ENCODE measurements at regions not wholly inside any gene's neighbourhood (a gene's known extent, or its start where the extent isn't known, plus 50 kb on each side); places are given as distances from the start of the nearest gene placed in this dataset.
A peak's percentile ranks its signal among the peaks of the same experiment; 100 is the strongest.

GRCh38 chr7:82594665-82595064, 151.1 kb upstream of the CACNA2D1 start:
- H3K4me3 ChIP-seq, result no peak overlapping the region
- H3K4me2 ChIP-seq, result peak overlapping the region; percentile 26; the same call in 1 of the 3 replicates
- POLR2A ChIA-PET, result no interaction called here
- TF ChIP-seq FOSL2 (IDR thresholded peaks at IDR 0.05), result no peak
- TF ChIP-seq FOSL2 (CRISPR knock-in tag; IDR thresholded peaks at IDR 0.05), result no peak
- TF ChIP-seq SMC3 (IDR thresholded peaks at IDR 0.05), result no peak
- no peak for TF ChIP-seq PHF8 (IDR thresholded peaks at IDR 0.05; ENCODE audit: borderline replicate concordance, low read depth)
- no peak for TF ChIP-seq CTCF (IDR thresholded peaks at IDR 0.05)
- no peak for TF ChIP-seq CBX2 (IDR thresholded peaks at IDR 0.05; ENCODE audit: borderline replicate concordance, low read depth)
- no peak for TF ChIP-seq SREBF2 (IDR thresholded peaks at IDR 0.05)
- no peak for TF ChIP-seq FOXS1 (CRISPR knock-in tag; IDR thresholded peaks at IDR 0.05)
- no peak for TF ChIP-seq TP53 (CRISPR knock-in tag; IDR thresholded peaks at IDR 0.05)
- no peak for TF ChIP-seq RCOR1 (IDR thresholded peaks at IDR 0.05; ENCODE audit: low read depth, low read length)
- no peak overlapping the region for H3K27ac ChIP-seq
- DNase-seq (ENCODE audit: low read depth in 1 of 2, low spot score in 1 of 2) (no peak), ATAC-seq (no peak), FAIRE-seq (no peak)
- H3K9me3 ChIP-seq, result no peaks in the 10 kb centered on the region
- 75% methylated on average over 6 of the region's 6 CpGs for WGBS (ENCODE audit: missing lambda C conversion rate)
- H3K4me1 ChIP-seq, result peaks cover 13% of the 10 kb centered on the region; the same call in 2 of the 3 replicates
- CTCF ChIA-PET, result interaction anchor here (0.8 to 1.3 kb wide), 3 partner anchors 9 to 113 kb away, joined by 3 to 4 read pairs (median 3); no protein-coding TSS in a partner anchor

- H3K27ac ChIP-seq, result no peak overlapping the region
- ATAC-seq, result no peak
- WGBS (ENCODE audit: missing lambda C conversion rate), result 57% methylated on average over 3 of the region's 3 CpGs
- CTCF ChIA-PET, result interaction anchor here (0.6 to 1.3 kb wide), 3 partner anchors 9 to 561 kb away, joined by 3 read pairs; no protein-coding TSS in a partner anchor
- H3K4me2 ChIP-seq, result no peak overlapping the region
- TF ChIP-seq ELK1 (IDR thresholded peaks at IDR 0.05; ENCODE audit: low read depth, low read length), result no peak
- no peak for TF ChIP-seq POLR2AphosphoS2 (conservative IDR thresholded peaks at IDR 0.05; ENCODE audit: low read length)
- no peak for TF ChIP-seq HOXA7 (CRISPR knock-in tag; IDR thresholded peaks at IDR 0.05)
- TF ChIP-seq BCL3 (IDR thresholded peaks at IDR 0.05), result no peak
- TF ChIP-seq KDM5A (IDR thresholded peaks at IDR 0.05), result no peak
- TF ChIP-seq CTCF (IDR thresholded peaks at IDR 0.05), result no peak
- TF ChIP-seq TP53 (CRISPR knock-in tag; IDR thresholded peaks at IDR 0.05), result no peak
- TF ChIP-seq HOXB5 (CRISPR knock-in tag; IDR thresholded peaks at IDR 0.05), result no peak
- TF ChIP-seq PBX3 (IDR thresholded peaks at IDR 0.05), result no peak
- no peak for TF ChIP-seq EHMT2 (IDR thresholded peaks at IDR 0.05; ENCODE audit: low read depth)
- TF ChIP-seq ESRRA (IDR thresholded peaks at IDR 0.05; ENCODE audit: borderline replicate concordance, low read length), result no peak
- no peak for TF ChIP-seq EP300 (IDR thresholded peaks at IDR 0.05)
- no peak for TF ChIP-seq POLR2A (IDR thresholded peaks at IDR 0.05; ENCODE audit: low read length)
- no peak for TF ChIP-seq MAFK (IDR thresholded peaks at IDR 0.05; ENCODE audit: partially characterized antibody)
- no peak for TF ChIP-seq RFX5 (IDR thresholded peaks at IDR 0.05)
- TF ChIP-seq E2F6 (IDR thresholded peaks at IDR 0.05; ENCODE audit: borderline replicate concordance, low read depth), result no peak
- H3K9me3 ChIP-seq, result no peaks in the 10 kb centered on the region
- H3K4me1 ChIP-seq, result peaks cover 7% of the 10 kb centered on the region; the same call in 2 of the 3 replicates
- DNase-seq (ENCODE audit: low read depth in 1 of 2, low spot score in 1 of 2), result no peak
- no peak overlapping the region for H3K4me3 ChIP-seq
- FAIRE-seq, result no peak
- POLR2A ChIA-PET, result no interaction called here
Measured at GRCh38 chr7:82593780-82594179, 150.2 kb upstream of the CACNA2D1 start.

Data from A549 (cell line).